HG03159 (cell line): ENCODE measurements at regions not wholly inside any gene's neighbourhood (a gene's known extent, or its start where the extent isn't known, plus 50 kb on each side); places are given as distances from the start of the nearest gene placed in this dataset.
"Not testable (repeated sequence)": the region's sequence is repeated elsewhere in the genome, so short reads cannot be mapped to it uniquely, and the experiment has no call there.

Experiments
- ATAC-seq: cut with Tn5 transposase; IDR thresholded peaks from one replicate; pipeline ENCODE4 v1.9.1; 2021; ENCODE audit warnings: mild to moderate bottlenecking, moderate library complexity; ENCODE audit not compliant: unreplicated experiment

GRCh38 chr16:29062235-29062634 lies 77.4 kb downstream of the LAT start:
- not testable (repeated sequence) for ATAC-seq

GRCh38 chr16:29061467-29061921 lies 76.6 kb downstream of the LAT start:
- ATAC-seq = not testable (repeated sequence)

DNA sequence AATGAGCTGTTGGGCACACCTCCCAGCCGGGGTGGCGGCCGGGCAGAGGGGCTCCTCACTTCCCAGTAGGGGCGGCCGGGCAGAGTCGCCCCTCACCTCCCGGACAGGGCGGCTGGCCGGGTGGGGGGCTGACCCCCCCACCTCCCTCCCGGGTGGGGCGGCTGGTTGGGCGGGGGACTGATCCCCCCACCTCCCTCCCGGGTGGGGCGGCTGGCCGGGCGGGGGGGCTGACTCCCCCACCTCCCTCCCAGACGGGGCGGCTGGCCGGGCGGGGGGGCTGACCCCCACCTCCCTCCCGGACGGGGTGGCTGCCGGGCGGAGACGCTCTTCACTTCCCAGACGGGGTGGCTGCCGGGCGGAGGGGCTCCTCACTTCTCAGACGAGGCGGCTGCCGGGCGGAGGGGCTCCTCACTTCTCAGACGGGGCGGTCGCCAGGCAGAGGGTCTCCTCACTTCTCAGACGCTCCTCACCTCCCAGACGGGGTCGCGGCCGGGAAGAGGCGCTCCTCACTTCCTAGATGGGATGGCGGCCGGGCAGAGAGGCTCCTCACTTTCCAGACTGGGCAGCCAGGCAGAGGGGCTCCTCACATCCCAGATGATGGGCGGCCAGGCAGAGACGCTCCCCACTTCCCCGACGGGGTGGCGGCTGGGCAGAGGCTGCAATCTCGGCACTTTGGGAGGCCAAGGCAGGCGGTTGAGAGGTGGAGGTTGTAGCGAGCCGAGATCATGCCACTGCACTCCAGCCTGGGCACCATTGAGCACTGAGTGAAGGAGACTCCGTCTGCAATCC lies 75.4 kb downstream of the LAT start:
- ATAC-seq = not testable (repeated sequence)

DNA sequence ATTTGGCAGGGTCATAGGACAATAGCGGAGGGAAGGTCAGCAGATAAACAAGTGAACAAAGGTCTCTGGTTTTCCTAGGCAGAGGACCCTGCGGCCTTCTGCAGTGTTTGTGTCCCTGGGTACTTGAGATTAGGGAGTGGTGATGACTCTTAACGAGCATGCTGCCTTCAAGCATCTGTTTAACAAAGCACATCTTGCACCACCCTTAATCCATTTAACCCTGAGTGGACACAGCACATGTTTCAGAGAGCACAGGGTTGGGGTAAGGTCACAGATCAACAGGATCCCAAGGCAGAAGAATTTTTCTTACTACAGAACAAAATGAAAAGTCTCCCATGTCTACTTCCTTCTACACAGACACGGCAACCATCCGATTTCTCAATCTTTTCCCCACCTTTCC lies 74.7 kb downstream of the LAT start:
- not testable (repeated sequence) for ATAC-seq
